GM12873 (cell line): ENCODE measurements at regions not wholly inside any gene's neighbourhood (a gene's known extent, or its start where the extent isn't known, plus 50 kb on each side); places are given as distances from the start of the nearest gene placed in this dataset.

Source experiments
- CTCF ChIP-seq: IDR thresholded peaks from 2 replicates; pipeline ENCODE4 v1.5.1; 2012; ENCODE audit warnings: low read depth, mild to moderate bottlenecking, moderate library complexity, low read length, control low read depth; ENCODE audit not compliant: insufficient read depth; ENCODE audit errors: missing control alignments

DNA sequence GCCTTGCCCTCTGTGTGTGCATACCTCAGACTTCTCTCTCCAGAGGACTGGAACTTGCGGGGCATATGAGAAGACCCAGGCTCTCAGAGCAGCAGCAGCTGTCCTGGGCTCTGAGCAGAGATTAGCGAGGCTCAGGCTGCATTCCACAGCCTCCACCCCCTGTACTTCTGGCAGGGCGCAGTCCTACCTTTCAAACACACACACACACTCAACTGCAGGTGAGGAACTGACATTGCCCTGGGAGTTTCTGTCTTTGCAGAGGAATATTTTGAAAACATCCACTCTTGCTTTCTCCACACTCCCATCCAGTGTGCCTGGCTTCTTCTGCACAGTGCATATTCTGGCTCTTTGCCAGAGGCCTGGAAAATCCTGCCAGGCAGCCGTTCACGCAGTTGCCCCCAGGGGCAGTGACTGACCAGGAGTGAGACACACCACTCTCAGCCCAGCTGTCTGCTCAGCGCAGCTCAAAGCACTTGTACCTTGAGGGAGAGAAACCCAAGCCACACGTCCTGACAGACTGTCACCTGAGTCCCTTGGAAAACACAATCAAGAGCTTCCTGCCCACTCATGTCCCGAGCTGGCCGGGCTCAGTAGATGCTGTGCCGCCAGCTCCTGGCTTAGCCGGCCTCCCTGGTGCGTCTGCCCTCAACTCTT, 460.8 kb downstream of the RNF144A start:
- TF ChIP-seq CTCF = no peak

GRCh38 chr2:7378591-7378990, 461.4 kb downstream of the RNF144A start:
- TF ChIP-seq CTCF = no peak

DNA sequence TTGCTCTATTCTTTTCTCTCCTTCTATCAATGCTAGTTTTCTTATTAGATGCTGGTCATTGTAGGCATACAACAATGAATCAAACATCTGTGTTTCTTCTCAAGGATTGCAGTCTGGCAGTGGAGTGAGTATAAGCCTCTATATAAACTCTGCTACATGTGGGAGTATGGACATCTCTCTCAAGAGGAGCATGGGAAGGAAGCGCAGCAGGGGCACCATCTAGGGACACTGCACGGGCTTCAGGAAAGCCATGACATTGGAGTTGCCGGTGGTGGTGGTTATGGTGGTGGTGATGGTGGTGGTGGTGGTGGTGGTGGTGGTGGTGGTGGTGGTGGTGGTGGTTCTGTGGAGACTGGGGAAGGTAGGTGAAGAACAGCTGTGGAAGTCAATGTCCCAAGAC, 462.6 kb downstream of the RNF144A start:
- TF ChIP-seq CTCF = no peak

GRCh38 chr2:7384773-7385349, 467.6 kb downstream of the RNF144A start:
- no peak for TF ChIP-seq CTCF

DNA sequence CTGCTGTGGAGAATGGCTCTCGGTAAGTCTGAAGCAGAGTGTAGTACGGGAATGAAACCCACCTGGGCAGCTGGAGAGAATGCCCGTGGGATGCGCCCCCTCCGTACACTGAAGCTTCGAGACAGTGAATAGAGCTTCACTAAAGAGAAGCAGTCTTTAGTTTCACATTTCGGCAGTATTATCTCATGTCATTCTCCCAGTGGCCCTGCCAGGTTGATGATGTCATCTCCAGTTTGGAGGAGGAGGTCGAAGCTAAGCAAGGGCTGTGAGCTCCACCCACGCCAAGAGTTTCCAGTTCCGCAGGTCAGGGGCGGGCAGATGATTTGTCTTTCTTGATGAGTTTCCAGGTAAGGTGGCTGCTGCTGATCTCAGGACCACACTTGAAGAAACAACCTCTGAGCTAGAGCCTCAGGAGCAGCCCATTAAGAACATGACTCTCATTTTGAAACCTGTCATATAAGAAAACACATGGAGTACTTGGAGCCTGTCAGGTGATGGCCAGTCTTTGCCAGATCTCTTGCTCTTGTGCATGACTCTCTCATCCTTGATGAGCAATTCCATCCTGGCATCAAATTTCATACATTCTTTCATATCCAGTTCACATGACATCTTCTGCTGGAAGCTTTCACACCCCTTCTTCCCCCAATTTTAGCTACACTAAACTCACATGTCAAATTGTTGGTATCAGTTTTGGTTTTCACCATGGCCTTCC, 475.0 kb downstream of the RNF144A start:
- no peak for TF ChIP-seq CTCF

GRCh38 chr2:7394195-7394594, 477.0 kb downstream of the RNF144A start:
- peak; percentile 23 for TF ChIP-seq CTCF

DNA sequence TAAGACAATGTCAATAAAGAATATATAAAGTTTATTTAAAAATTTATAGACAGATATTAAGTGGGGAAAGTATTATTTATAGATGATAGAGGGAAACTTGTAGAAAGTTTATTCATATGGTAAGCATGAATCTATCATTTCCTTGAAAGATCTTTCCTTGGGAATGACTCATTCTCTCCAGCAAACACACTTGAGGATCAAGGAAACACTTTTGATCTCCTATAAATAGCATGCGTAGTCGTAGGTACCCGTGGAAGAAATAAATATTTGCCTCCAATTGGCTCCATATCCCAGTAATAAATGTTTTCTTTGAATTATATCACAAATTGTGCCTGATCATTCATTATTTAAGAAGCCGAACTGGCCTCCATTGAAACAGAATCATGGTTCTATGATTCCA, 483.4 kb downstream of the RNF144A start:
- no peak for TF ChIP-seq CTCF
